GM12878 (cell line): ENCODE measurements at regions not wholly inside any gene's neighbourhood (a gene's known extent, or its start where the extent isn't known, plus 50 kb on each side); places are given as distances from the start of the nearest gene placed in this dataset.

Experiments
- ATAC-seq: fragments of 200-7000 bp; cut with Tn5 transposase; 3 replicates; pipeline ENCODE4 v1.9.1; 2020; ENCODE audit warnings: mild to moderate bottlenecking, moderate library complexity
- BruUV-seq: library from RNA; stranded (reverse); fragments of 400-500 nt; replicated peaks from 2 replicates; lab custom pipeline; 2021; lab: Mats Ljungman, UMichigan
- CTCF ChIA-PET: fragments of 300-600 bp; sonication (Branson Sonifier 250); formaldehyde crosslinking; extraction: SDS; loops from one replicate; lab custom pipeline; 2021; ENCODE audit warnings: inconsistent platforms; lab: Yijun Ruan, JAX
- POLR2A ChIA-PET: fragments of 350-600 bp; formaldehyde crosslinking; extraction: SDS; loops from one replicate; lab custom pipeline; 2021; ENCODE audit warnings: inconsistent platforms; lab: Charles Lee
- RAD21 ChIA-PET: fragments of 300-600 bp; sonication (Branson Sonifier 250); formaldehyde crosslinking; loops from one replicate; lab custom pipeline; 2023; ENCODE audit warnings: antibody characterized with exemption; ENCODE audit not compliant: unreplicated experiment; lab: Charles Lee
- SMC1A ChIA-PET: fragments of 300-600 bp; sonication (Branson Sonifier 250); formaldehyde crosslinking; loops from one replicate; lab custom pipeline; 2023; ENCODE audit not compliant: unreplicated experiment, uncharacterized antibody; lab: Charles Lee
- DNase-seq: peaks from one replicate; pipeline ENCODE4 v3.0.0-alpha.2; 2011; ENCODE audit warnings: low read depth, low spot score
- FAIRE-seq: peaks from 3 replicates; lab custom pipeline; 2011; peaks lifted over from hg19 to GRCh38; lab: Jason Lieb, UNC
- H2AFZ ChIP-seq: 2 replicates; pipeline ENCODE4 v1.6.0; 2011; ENCODE audit warnings: low read depth, low read length, control low read depth; ENCODE audit not compliant: control insufficient read depth
- H3K27ac ChIP-seq: 2 replicates; pipeline ENCODE4 v1.5.1; 2011; ENCODE audit warnings: control low read depth; ENCODE audit not compliant: control insufficient read depth, insufficient read depth
- H3K27me3 ChIP-seq, 2 experiments: replicated peaks in 1 of 2; 2 replicates each; pipeline versions ENCODE4 v1.6.0 to v1.6.1; 2011; ENCODE audit warnings: low read length in 1 of 2; ENCODE audit not compliant: control insufficient read depth in 2 of 2, insufficient read depth in 2 of 2
- H3K36me3 ChIP-seq, 2 experiments: 2 replicates each; pipeline ENCODE4 v1.5.1; 2011; ENCODE audit warnings: low read length in 1 of 2; ENCODE audit not compliant: control insufficient read depth in 2 of 2, insufficient read depth in 2 of 2
- H3K4me1 ChIP-seq: 2 replicates; pipeline ENCODE4 v1.6.1; 2011; ENCODE audit warnings: mild to moderate bottlenecking, low read length, moderate library complexity, mixed read lengths; ENCODE audit not compliant: control insufficient read depth, insufficient read depth
- H3K4me2 ChIP-seq: 2 replicates; pipeline ENCODE4 v1.6.0; 2011; ENCODE audit warnings: control low read depth; ENCODE audit not compliant: control insufficient read depth, insufficient read depth
- H3K4me3 ChIP-seq: fragments of 200-600 bp; sonication (generic); 2 replicates; pipeline ENCODE4 v1.5.1; 2016
- H3K79me2 ChIP-seq: 2 replicates; pipeline ENCODE4 v1.6.0; 2011; ENCODE audit warnings: low read length; ENCODE audit not compliant: control insufficient read depth, insufficient read depth
- H3K9ac ChIP-seq: 2 replicates; pipeline ENCODE4 v1.8.0; 2011; ENCODE audit warnings: low read length, control low read depth, mixed read lengths; ENCODE audit not compliant: control insufficient read depth, insufficient read depth
- H3K9me3 ChIP-seq: replicated peaks from 3 replicates; pipeline ENCODE4 v1.5.1; 2011; ENCODE audit warnings: mild to moderate bottlenecking, low read length; ENCODE audit not compliant: control insufficient read depth, insufficient read depth
- H4K20me1 ChIP-seq: 2 replicates; pipeline ENCODE4 v1.6.0; 2011; ENCODE audit not compliant: control insufficient read depth, insufficient read depth
- BACH1 ChIP-seq: fragments of 450-650 bp; IDR thresholded peaks from 2 replicates; pipeline ENCODE4 v1.6.1; 2017; ENCODE audit warnings: mild to moderate bottlenecking, borderline replicate concordance
- BCL11A ChIP-seq: IDR thresholded peaks from 2 replicates; pipeline ENCODE4 v1.6.1; 2011; ENCODE audit warnings: low read depth, low read length
- CEBPZ ChIP-seq: fragments of 150-350 bp; IDR thresholded peaks from 2 replicates; pipeline ENCODE4 v1.6.1; 2016; ENCODE audit warnings: low read depth, low read length
- CHD1 ChIP-seq: IDR thresholded peaks from 2 replicates; pipeline ENCODE4 v1.6.1; 2012; ENCODE audit warnings: low read depth, low read length, improper control_type of control experiment
- E2F4 ChIP-seq: IDR thresholded peaks from 2 replicates; pipeline ENCODE4 v1.6.1; 2012; ENCODE audit warnings: low read depth, low read length, improper control_type of control experiment
- HCFC1 ChIP-seq: fragments of 150-350 bp; IDR thresholded peaks from 2 replicates; pipeline ENCODE4 v1.6.1; 2014; ENCODE audit warnings: low read length
- IKZF1 ChIP-seq: fragments of 450-650 bp; conservative IDR thresholded peaks from 2 replicates; pipeline ENCODE4 v1.6.1; 2017; ENCODE audit warnings: antibody characterized with exemption, mild to moderate bottlenecking
- KDM1A ChIP-seq: fragments of 200-600 bp; sonication (generic); IDR thresholded peaks from 2 replicates; pipeline ENCODE4 v1.6.1; 2016; ENCODE audit warnings: borderline replicate concordance
- POLR2AphosphoS2 ChIP-seq: IDR thresholded peaks from 2 replicates; pipeline ENCODE4 v1.6.1; 2011; ENCODE audit warnings: low read depth, mild to moderate bottlenecking, low read length, improper control_type of control experiment, moderate library complexity
- RAD51 ChIP-seq: fragments of 450-650 bp; IDR thresholded peaks from 2 replicates; pipeline ENCODE4 v1.6.1; 2016; ENCODE audit warnings: moderate library complexity, mild to moderate bottlenecking, inconsistent platforms
- RCOR1 ChIP-seq: conservative IDR thresholded peaks from 2 replicates; pipeline ENCODE4 v1.6.1; 2012; ENCODE audit warnings: low read depth, low read length, improper control_type of control experiment
- SMARCA5 ChIP-seq: fragments of 450-650 bp; IDR thresholded peaks from 2 replicates; pipeline ENCODE4 v1.6.1; 2017; ENCODE audit warnings: mild to moderate bottlenecking
- STAT1 ChIP-seq: fragments of 450-650 bp; conservative IDR thresholded peaks from 2 replicates; pipeline ENCODE4 v1.6.1; 2014; ENCODE audit warnings: antibody characterized with exemption, mild to moderate bottlenecking
- ZNF687 ChIP-seq: fragments of 450-650 bp; IDR thresholded peaks from 2 replicates; pipeline ENCODE4 v1.6.1; 2017; ENCODE audit warnings: mild to moderate bottlenecking, moderate library complexity
- WGBS: methylation state at CpG from one replicate; pipeline ENCODE4 v1.1.6; 2016; ENCODE audit warnings: low lambda C conversion rate; ENCODE audit not compliant: insufficient replicate concordance, insufficient coverage; ENCODE audit errors: missing lambda C conversion rate; 5-methylcytosine and 5-hydroxymethylcytosine counted together
- in situ Hi-C: fragments of 300-500 bp; cut with MboI; formaldehyde crosslinking; loops from 9 replicates; pipeline ENCODE4 v1.14.3; 2018; ENCODE audit warnings: mixed read lengths
- intact Hi-C: fragments of 100-400 bp; cut with micrococcal nuclease; formaldehyde crosslinking; loops from one replicate; pipeline ENCODE4 v1.14.2; 2022; ENCODE audit not compliant: unreplicated experiment

- TF ChIP-seq E2F4 = no peak
Measured at GRCh38 chr9:129350143-129350935, 172.3 kb upstream of the IER5L start (continued).

GRCh38 chr9:129349665-129349947 lies 171.5 kb upstream of the IER5L start:
- CTCF ChIA-PET = no interaction called here
- WGBS = 18% methylated on average over 5 of the region's 5 CpGs
- Histone ChIP-seq H3K36me3 (no peaks in the 10 kb centered on the region), H3K4me1 (no peaks in the 10 kb centered on the region), H3K79me2 (no peaks in the 10 kb centered on the region), H4K20me1 (no peaks in the 10 kb centered on the region), H3K27me3 (no peaks in the 10 kb centered on the region; a peak in 1 of 4 replicates), H3K4me3 (no peak overlapping the region), H3K9me3 (no peaks in the 10 kb centered on the region), H3K4me2 (no peak overlapping the region), H3K9ac (no peak overlapping the region), H3K27ac (no peak overlapping the region), H2AFZ (no peak overlapping the region)
- no TSS peak for BruUV-seq
- RAD21 ChIA-PET = no interaction called here
- ATAC-seq (no peak), DNase-seq (no peak), FAIRE-seq (no peak)
- POLR2A ChIA-PET = no interaction called here
- SMC1A ChIA-PET = no interaction called here
- in situ Hi-C loops (no loop called here), intact Hi-C loops (no loop called here)
- no peak for TF ChIP-seq STAT1
- TF ChIP-seq POLR2AphosphoS2 = no peak
- TF ChIP-seq ZNF687 = no peak
- no peak for TF ChIP-seq IKZF1
- no peak for TF ChIP-seq HCFC1
- no peak for TF ChIP-seq RCOR1
- no peak for TF ChIP-seq CEBPZ
- no peak for TF ChIP-seq BACH1
- no peak for TF ChIP-seq SMARCA5
- TF ChIP-seq RAD51 = no peak
- TF ChIP-seq BCL11A = no peak
- no peak for TF ChIP-seq CHD1
- no peak for TF ChIP-seq KDM1A
